ENCODE measurements at regions not wholly inside any gene's neighbourhood (a gene's known extent, or its start where the extent isn't known, plus 50 kb on each side); places are given as distances from the start of the nearest gene placed in this dataset.

- no peak for DNase-seq
These were observed 183.2 kb upstream of the ZRANB2 start for GRCh38 chr1:71264039-71264438.

GRCh38 chr1:71262970-71263369 lies 182.1 kb upstream of the ZRANB2 start:
- no peak for DNase-seq

DNA sequence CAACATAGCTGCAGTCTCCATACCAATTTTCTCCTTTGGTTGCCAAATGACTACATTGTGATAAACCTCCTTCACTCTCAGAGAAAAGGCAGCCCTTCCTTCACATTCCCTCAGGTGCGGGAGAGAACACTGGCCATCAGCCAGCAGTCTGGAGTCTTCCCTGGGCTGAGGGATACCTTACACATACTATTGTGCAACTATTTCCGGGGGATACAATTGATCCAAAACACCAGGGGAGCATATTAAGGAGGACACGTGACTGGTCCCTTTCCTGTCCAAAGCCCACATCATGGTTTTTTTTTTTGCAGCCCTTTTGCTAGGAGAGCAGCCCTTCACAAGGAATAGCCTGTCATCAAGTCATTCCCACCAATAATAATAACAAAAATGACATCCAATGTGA lies 172.1 kb upstream of the ZRANB2 start:
- DNase-seq = no peak

DNA sequence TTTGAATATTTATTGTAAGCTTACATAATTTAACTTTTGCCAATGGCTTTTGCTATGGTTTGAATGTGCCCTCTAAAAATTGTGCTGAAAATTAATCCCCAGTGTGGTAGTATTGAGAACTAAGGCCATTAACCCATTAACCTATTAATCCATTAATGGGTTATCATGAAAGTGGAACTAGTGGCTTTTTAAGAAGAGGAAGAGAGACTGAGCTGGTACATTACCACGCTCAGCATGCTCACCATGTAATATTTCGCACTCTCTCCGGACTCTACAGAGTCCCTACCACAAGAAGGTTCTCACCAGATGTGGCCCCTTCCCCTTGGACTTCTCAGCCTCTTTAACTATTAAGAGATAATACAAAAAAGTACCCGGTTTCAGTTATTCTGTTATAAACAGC lies 164.4 kb upstream of the ZRANB2 start:
- DNase-seq = no peak

DNA sequence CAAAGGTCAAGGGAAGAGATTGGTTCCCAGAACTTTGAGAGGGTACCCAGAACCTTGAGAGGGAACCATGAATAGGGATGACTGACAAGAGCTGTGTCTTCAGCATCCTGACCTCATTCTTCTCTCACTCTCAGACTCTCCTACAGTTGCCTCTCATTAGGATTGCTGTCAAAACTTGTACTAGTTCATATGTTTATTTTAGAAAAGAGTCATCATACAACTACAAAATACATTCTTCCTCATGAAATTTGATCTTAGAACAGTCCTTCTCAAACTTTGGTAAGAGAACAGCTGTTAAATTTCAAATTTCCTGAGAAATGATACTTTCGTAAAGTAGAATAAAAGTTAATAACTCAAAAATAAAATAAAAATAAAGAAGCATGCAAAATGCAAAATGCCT lies 161.4 kb upstream of the ZRANB2 start:
- no peak for DNase-seq

DNA sequence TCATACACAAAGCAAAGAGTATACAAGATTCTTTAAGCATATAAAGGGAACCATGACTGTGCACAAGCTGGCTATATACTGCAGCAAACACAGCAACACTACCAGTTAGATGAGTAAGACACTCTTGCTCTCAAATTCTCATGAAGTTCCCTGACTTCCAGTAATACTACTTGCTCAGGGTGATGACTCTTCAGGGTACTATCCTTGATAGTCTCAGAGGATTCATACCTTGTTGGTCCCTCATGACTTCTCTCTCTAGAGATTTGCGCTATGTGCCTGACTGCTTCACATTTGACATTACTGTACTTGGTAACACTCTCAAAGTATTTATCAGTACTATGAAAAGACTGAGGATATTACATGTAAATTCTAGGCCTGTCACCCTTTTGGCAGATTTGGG lies 159.8 kb upstream of the ZRANB2 start:
- DNase-seq = no peak

DNA sequence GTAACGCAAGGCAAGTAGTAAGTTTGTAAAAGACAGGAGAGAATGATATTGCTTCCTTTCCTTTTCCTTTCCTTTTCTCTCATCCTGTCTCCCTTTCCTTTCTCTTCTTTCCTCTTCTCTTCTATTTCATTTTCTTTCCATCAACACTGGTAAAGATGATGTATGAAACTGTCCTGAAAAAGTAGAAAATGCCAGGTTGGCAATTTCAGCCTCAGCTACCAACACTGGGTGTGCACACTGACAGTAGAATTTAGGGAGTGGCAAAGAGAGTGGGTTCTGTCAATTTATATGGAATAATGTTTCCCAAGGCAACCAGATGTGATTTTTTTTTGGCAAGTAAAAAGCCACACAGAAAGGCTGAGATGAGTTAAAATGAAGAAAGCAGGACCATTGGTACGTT lies 155.7 kb upstream of the ZRANB2 start:
- DNase-seq = no peak

DNA sequence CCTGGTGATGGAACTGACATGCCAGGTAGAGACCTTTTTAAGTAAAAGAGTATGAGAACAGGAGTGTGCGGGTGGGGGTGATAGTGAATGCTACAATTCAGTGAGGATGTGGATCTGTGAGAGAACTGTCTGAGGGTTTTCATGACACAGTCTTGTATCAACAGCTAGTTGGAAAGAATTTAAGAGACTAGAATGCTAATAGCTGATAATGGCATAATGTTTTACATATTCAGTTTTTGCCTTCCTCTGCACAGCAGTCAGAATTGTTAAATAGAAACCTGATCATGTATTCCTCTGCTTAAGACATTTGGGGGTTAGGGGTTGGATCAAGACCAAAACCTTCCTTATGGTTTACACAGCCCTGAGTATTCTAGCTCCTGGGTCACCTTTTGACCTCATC lies 152.8 kb upstream of the ZRANB2 start:
- DNase-seq = no peak

- no peak for DNase-seq
These were observed 152.0 kb upstream of the ZRANB2 start for GRCh38 chr1:71232786-71233185.

- DNase-seq = no peak
These were observed 151.4 kb upstream of the ZRANB2 start for GRCh38 chr1:71232166-71232763.

GRCh38 chr1:71231751-71232150 lies 150.9 kb upstream of the ZRANB2 start:
- no peak for DNase-seq

DNA sequence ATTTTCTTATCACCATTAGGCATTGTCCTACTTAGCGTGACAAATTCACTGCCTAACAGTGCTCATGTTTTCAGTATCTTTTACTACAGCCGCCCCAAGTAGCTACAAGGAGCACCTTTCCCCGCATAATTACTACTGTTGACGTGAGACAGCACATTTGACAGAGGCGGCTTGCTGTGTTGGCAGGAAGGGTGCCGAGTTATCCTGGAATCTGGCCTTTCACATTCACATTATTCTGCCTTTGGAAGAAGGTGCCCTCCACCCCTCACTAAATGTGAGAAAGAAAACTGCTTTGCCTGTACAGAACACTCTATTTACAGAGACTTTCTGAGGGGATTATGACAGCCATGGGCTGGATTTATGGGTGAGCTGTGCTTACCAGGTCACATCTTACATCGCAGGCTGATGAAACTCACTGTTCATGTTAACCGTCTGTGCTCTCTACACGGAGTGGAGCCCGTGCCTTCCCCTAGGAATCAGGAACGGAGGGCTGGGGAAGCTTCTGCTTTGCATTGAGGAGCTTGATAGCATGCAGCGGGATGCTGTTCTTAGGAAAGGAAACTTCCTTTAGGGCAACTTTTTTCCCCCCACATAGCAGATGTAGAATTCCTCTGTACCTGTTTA lies 148.0 kb upstream of the ZRANB2 start:
- no peak for DNase-seq

- no peak for DNase-seq
These were observed 147.4 kb upstream of the ZRANB2 start for GRCh38 chr1:71228241-71228640.

DNA sequence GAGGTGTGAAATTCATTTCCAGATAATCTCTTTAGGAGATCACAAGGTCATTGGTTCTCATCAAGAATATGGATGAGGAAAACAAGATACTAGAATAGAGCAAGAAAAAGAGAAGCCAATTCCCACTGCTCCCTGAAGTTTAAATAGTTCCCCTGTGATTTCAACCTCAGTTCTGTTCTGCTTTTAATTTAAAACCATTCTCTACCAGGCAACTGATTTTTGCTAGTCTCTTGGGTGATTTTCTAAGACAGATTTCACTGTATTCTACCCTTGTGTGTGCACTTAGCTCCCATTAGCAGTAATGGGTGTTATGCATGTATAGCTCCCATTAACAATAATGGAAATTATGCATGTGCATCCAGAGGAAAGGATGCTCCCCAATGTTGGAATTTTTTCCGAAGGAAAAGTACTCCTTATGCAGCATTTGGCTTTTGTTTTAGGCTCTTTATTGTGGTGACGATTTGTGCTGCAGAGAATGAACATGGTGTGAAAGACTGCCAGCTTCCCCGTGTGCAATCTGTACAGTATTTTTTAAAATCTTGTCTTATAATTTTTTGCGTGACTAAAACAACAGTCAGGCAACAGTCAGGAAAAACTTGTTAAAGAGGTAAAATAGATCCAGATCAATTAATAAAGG lies 144.0 kb upstream of the ZRANB2 start:
- no peak for DNase-seq

DNA sequence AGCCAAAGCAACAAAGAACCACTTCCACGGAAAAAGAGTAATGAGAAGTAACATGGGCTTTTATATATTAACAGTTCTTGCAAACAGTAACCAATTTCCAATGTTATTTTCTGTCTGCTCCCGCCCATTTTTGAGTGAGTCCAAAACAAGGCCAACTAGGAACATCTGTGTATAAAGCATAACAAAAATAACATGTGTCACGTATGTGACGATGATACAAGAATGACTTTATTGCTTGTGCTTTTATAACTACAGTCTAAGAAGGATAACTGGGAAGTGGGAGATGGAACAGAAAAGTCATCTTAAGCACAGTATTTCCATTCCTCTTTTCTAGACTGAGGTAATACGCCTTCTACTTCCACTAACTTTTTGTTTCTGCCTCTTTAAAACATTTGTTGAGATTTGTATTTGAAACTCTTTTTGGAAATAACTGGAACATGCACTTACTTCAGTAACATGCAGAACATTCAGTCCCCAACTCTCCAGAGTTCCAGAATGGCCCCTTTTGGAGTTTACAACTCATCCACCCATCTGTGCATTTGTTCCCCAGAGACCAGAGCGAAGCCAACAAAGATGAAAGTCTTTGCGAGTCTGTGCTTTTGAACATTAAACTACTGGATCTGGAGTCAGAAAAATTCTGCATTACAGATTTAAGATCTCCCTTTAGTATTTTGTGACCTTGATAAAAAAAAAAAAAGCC lies 143.0 kb upstream of the ZRANB2 start:
- DNase-seq = no peak

GRCh38 chr1:71222668-71223067 lies 141.8 kb upstream of the ZRANB2 start:
- DNase-seq = no peak

- DNase-seq = no peak
These were observed 129.9 kb upstream of the ZRANB2 start for GRCh38 chr1:71210718-71211117.

DNA sequence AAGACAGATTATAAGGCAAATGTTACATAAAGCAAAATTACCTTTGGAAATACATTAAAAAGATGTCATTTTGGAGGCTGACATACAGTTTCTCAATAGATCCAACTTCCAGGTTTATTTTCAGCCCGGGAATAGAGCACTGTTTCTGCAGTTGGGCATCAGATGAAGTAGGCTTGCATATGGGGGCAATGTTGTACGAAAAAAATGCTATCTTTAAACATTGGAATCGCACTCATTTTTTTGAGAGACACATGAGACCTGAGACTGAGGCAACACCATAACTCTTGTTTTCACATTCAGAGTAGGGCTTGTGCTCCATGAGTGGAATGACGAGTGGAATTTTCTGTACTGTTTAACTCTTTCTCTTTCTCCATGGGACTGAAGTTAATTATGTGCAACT lies 122.4 kb upstream of the ZRANB2 start:
- no peak for DNase-seq

DNA sequence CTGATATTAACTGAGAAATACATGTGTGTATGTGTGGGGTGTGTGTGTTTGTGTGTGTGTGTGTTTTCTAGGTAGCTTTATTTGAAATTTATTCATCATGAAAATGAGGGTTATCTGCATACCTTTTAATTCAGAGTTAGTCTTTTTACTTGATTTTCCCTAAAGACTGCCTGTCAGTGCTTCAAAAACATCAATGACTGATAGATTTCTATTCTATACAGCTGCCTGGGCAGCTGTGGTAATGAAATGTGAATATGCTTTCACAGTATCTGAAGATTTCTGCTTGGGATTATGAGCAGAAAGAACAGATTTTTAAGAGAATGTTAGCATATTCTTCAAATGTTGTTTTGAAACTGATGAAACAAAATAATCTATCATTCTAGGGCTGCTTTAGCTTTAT lies 119.7 kb upstream of the ZRANB2 start:
- no peak for DNase-seq

DNA sequence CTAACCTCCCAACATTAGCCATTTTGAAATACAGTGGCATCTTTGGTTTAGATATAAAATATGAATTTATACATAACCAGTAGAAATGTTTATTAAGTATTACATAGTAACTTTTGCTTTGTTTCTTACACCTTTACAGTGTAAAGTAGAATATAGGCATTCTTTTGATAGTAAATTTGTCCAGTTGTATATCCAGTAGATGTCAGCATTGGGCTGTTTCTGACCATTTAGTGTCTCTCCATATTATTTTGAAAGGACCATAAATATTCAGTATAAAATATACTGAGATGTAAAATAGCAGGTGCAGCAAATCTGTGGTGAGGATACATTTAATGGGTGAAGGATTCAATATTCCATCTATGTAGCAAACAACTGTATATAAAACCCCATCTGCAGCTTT lies 115.8 kb upstream of the ZRANB2 start:
- DNase-seq = peak in 1 of 2 donors; percentile 20

- no peak for DNase-seq
These were observed 112.3 kb upstream of the ZRANB2 start for GRCh38 chr1:71193153-71193552.

GRCh38 chr1:71191520-71191919 lies 110.7 kb upstream of the ZRANB2 start:
- DNase-seq = no peak

DNA sequence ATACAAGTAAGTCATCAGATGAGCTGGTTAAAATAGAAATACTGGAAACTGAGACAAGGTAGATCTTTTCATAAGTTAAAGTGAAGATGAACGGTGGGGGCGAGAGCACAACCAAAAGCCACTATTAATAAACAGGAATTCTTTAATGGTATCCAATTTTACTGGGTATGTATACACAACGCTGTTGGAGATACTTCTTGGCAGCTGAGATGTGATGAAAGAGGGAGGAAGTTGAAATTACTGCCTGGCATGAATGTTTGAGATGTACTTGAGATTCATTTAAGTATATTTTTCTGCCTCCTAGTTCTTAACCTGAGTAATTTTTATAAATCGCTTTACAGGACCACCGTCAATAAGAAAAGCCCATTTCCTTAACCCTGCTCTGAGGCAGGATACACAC lies 110.0 kb upstream of the ZRANB2 start:
- no peak for DNase-seq

DNA sequence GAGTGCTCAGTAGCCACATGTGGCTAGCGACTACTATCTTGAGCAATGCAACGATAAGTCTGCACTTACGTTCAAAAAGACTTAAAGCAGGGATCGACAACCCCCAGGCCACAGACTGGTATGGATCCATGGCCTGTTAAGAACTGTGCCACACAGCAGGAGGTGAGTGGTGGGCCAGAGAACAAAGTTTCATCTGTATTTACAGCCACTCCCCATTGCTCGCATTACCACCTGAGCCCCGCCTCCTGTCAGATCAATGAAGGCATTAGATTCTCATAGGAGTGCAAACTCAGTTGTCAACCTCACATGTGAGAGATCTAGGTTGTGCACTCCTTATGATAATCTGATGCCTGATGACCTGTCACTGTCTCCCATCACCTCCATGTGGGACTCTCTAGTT lies 103.6 kb upstream of the ZRANB2 start:
- no peak for DNase-seq

All from inflammatory macrophage treated with lipopolysaccharide for 1 hour (primary cell).